GM12878 (cell line): ENCODE measurements at regions not wholly inside any gene's neighbourhood (a gene's known extent, or its start where the extent isn't known, plus 50 kb on each side); places are given as distances from the start of the nearest gene placed in this dataset.

Experiments
- CHD2 ChIP-seq: IDR thresholded peaks from 2 replicates; pipeline ENCODE4 v1.6.1; 2011; ENCODE audit warnings: low read depth, low read length, improper control_type of control experiment, borderline replicate concordance
- GABPA ChIP-seq: IDR thresholded peaks from 2 replicates; pipeline ENCODE4 v1.6.1; 2014; ENCODE audit warnings: antibody characterized with exemption, low read depth, mild to moderate bottlenecking, inconsistent platforms
- GATAD2B ChIP-seq: fragments of 450-650 bp; conservative IDR thresholded peaks from 2 replicates; pipeline ENCODE4 v1.6.1; 2017; ENCODE audit warnings: low read depth, mild to moderate bottlenecking, moderate library complexity
- SREBF1 ChIP-seq: IDR thresholded peaks from 2 replicates; pipeline ENCODE4 v1.6.1; 2012; ENCODE audit warnings: mild to moderate bottlenecking, low read length
- ZNF207 ChIP-seq: fragments of 450-650 bp; IDR thresholded peaks from 2 replicates; pipeline ENCODE4 v1.6.1; 2014; ENCODE audit warnings: antibody characterized with exemption, mild to moderate bottlenecking, borderline replicate concordance
- TF ChIP-seq, protein P1 (sequence below): fragments of 450-650 bp; formaldehyde crosslinking; IDR thresholded peaks from 2 replicates; pipeline ENCODE4 v1.4.0; 2020; ENCODE audit warnings: mild to moderate bottlenecking, moderate library complexity
- TF ChIP-seq, protein P2 (sequence below): fragments of 450-650 bp; formaldehyde crosslinking; IDR thresholded peaks from 2 replicates; pipeline ENCODE4 v1.4.0; 2022; ENCODE audit warnings: mild to moderate bottlenecking, moderate library complexity
- TF ChIP-seq, protein P3 (sequence below): fragments of 450-650 bp; IDR thresholded peaks from 2 replicates; pipeline ENCODE4 v1.6.1; 2017; ENCODE audit warnings: low read depth, mild to moderate bottlenecking, moderate library complexity
- TF ChIP-seq, protein P4 (sequence below): IDR thresholded peaks from 2 replicates; pipeline ENCODE4 v1.6.1; 2011; ENCODE audit warnings: low read depth, low read length, improper control_type of control experiment, borderline replicate concordance
- TF ChIP-seq, protein P5 (sequence below): fragments of 450-650 bp; IDR thresholded peaks from 2 replicates; pipeline ENCODE4 v1.6.1; 2016; ENCODE audit warnings: mild to moderate bottlenecking, moderate library complexity, borderline replicate concordance

DNA sequence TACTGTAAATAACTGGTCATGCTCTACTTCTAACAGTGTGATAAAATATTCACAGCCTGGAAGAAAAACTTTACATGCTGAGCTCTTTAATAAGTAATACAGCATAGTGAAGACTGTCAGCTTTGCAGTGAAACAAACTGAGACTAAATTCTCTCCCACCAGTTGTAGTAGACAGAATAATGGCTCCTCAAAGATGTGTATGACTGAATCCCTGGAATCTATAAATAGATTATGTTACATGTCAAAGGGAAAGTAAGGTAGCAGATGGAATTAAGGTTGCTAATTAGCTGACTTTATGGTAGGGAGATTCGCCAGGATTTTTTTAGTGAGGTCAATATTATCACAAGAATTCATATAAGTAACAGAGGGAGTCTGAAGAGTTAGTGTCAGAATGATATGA, 609.5 kb upstream of the VRK2 start (continued):
- TF ChIP-seq, protein P1, sequence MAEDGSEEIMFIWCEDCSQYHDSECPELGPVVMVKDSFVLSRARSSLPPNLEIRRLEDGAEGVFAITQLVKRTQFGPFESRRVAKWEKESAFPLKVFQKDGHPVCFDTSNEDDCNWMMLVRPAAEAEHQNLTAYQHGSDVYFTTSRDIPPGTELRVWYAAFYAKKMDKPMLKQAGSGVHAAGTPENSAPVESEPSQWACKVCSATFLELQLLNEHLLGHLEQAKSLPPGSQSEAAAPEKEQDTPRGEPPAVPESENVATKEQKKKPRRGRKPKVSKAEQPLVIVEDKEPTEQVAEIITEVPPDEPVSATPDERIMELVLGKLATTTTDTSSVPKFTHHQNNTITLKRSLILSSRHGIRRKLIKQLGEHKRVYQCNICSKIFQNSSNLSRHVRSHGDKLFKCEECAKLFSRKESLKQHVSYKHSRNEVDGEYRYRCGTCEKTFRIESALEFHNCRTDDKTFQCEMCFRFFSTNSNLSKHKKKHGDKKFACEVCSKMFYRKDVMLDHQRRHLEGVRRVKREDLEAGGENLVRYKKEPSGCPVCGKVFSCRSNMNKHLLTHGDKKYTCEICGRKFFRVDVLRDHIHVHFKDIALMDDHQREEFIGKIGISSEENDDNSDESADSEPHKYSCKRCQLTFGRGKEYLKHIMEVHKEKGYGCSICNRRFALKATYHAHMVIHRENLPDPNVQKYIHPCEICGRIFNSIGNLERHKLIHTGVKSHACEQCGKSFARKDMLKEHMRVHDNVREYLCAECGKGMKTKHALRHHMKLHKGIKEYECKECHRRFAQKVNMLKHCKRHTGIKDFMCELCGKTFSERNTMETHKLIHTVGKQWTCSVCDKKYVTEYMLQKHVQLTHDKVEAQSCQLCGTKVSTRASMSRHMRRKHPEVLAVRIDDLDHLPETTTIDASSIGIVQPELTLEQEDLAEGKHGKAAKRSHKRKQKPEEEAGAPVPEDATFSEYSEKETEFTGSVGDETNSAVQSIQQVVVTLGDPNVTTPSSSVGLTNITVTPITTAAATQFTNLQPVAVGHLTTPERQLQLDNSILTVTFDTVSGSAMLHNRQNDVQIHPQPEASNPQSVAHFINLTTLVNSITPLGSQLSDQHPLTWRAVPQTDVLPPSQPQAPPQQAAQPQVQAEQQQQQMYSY (CRISPR knock-in tag): no peak
- TF ChIP-seq ZNF207: no peak
- TF ChIP-seq, protein P2, sequence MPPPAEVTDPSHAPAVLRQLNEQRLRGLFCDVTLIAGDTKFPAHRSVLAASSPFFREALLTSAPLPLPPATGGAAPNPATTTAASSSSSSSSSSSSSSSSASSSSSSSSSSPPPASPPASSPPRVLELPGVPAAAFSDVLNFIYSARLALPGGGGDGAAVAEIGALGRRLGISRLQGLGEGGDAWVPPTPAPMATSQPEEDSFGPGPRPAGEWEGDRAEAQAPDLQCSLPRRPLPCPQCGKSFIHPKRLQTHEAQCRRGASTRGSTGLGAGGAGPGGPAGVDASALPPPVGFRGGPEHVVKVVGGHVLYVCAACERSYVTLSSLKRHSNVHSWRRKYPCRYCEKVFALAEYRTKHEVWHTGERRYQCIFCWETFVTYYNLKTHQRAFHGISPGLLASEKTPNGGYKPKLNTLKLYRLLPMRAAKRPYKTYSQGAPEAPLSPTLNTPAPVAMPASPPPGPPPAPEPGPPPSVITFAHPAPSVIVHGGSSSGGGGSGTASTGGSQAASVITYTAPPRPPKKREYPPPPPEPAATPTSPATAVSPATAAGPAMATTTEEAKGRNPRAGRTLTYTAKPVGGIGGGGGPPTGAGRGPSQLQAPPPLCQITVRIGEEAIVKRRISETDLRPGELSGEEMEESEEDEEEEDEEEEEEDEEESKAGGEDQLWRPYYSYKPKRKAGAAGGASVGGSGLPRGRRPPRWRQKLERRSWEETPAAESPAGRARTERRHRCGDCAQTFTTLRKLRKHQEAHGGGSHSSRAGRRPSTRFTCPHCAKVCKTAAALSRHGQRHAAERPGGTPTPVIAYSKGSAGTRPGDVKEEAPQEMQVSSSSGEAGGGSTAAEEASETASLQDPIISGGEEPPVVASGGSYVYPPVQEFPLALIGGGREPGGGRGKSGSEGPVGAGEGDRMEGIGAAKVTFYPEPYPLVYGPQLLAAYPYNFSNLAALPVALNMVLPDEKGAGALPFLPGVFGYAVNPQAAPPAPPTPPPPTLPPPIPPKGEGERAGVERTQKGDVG: no peak
- TF ChIP-seq, protein P3, sequence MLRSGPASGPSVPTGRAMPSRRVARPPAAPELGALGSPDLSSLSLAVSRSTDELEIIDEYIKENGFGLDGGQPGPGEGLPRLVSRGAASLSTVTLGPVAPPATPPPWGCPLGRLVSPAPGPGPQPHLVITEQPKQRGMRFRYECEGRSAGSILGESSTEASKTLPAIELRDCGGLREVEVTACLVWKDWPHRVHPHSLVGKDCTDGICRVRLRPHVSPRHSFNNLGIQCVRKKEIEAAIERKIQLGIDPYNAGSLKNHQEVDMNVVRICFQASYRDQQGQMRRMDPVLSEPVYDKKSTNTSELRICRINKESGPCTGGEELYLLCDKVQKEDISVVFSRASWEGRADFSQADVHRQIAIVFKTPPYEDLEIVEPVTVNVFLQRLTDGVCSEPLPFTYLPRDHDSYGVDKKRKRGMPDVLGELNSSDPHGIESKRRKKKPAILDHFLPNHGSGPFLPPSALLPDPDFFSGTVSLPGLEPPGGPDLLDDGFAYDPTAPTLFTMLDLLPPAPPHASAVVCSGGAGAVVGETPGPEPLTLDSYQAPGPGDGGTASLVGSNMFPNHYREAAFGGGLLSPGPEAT: no peak
- TF ChIP-seq GATAD2B: no peak
- no peak for TF ChIP-seq CHD2
- TF ChIP-seq, protein P4, sequence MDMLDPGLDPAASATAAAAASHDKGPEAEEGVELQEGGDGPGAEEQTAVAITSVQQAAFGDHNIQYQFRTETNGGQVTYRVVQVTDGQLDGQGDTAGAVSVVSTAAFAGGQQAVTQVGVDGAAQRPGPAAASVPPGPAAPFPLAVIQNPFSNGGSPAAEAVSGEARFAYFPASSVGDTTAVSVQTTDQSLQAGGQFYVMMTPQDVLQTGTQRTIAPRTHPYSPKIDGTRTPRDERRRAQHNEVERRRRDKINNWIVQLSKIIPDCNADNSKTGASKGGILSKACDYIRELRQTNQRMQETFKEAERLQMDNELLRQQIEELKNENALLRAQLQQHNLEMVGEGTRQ: no peak
- no peak for TF ChIP-seq GABPA
- TF ChIP-seq, protein P5, sequence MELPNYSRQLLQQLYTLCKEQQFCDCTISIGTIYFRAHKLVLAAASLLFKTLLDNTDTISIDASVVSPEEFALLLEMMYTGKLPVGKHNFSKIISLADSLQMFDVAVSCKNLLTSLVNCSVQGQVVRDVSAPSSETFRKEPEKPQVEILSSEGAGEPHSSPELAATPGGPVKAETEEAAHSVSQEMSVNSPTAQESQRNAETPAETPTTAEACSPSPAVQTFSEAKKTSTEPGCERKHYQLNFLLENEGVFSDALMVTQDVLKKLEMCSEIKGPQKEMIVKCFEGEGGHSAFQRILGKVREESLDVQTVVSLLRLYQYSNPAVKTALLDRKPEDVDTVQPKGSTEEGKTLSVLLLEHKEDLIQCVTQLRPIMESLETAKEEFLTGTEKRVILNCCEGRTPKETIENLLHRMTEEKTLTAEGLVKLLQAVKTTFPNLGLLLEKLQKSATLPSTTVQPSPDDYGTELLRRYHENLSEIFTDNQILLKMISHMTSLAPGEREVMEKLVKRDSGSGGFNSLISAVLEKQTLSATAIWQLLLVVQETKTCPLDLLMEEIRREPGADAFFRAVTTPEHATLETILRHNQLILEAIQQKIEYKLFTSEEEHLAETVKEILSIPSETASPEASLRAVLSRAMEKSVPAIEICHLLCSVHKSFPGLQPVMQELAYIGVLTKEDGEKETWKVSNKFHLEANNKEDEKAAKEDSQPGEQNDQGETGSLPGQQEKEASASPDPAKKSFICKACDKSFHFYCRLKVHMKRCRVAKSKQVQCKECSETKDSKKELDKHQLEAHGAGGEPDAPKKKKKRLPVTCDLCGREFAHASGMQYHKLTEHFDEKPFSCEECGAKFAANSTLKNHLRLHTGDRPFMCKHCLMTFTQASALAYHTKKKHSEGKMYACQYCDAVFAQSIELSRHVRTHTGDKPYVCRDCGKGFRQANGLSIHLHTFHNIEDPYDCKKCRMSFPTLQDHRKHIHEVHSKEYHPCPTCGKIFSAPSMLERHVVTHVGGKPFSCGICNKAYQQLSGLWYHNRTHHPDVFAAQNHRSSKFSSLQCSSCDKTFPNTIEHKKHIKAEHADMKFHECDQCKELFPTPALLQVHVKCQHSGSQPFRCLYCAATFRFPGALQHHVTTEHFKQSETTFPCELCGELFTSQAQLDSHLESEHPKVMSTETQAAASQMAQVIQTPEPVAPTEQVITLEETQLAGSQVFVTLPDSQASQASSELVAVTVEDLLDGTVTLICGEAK: no peak
- no peak for TF ChIP-seq SREBF1
